ENCODE measurements at regions not wholly inside any gene's neighbourhood (a gene's known extent, or its start where the extent isn't known, plus 50 kb on each side); places are given as distances from the start of the nearest gene placed in this dataset.

GRCh38 chr17:34174496-34174895 is 80.6 kb upstream of the CCL2 start:
- no peak for TF ChIP-seq TCF12 (IDR thresholded peaks at IDR 0.05; ENCODE audit: low read depth)
- TF ChIP-seq RAD21 (IDR thresholded peaks at IDR 0.05; ENCODE audit: low read depth) = no peak
- no peak for TF ChIP-seq FOXM1 (IDR thresholded peaks at IDR 0.05; ENCODE audit: borderline replicate concordance, low read depth)
- TF ChIP-seq, protein P1, sequence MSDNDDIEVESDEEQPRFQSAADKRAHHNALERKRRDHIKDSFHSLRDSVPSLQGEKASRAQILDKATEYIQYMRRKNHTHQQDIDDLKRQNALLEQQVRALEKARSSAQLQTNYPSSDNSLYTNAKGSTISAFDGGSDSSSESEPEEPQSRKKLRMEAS (IDR thresholded peaks at IDR 0.05) = no peak
- no peak for TF ChIP-seq ZBTB7A (IDR thresholded peaks at IDR 0.05; ENCODE audit: low read depth)
- TF ChIP-seq TEAD4 (IDR thresholded peaks at IDR 0.05) = no peak
- TF ChIP-seq TAF1 (IDR thresholded peaks at IDR 0.05; ENCODE audit: low read depth) = no peak
- TF ChIP-seq CREB1 (IDR thresholded peaks at IDR 0.05; ENCODE audit: low read depth) = no peak

DNA sequence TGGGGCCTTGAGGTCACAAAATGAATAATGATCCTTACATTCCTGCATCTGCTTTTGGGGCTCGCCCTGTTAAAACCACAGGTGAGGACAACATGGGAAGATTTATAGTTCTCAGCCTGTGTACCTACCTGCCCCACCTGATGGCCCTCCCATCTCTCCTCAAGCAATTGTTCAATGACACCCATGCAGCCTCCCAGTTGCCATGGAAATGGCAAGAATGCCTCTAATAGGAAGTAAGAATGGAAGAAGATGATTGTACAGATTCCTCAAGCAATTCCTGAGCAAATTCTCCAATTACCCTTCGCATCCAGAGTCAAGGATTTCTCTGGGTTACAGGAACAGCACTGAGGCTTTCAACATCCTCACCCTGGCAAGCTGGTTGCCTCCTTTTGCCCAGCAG is 78.6 kb upstream of the CCL2 start:
- TF ChIP-seq FOXM1 (IDR thresholded peaks at IDR 0.05; ENCODE audit: borderline replicate concordance, low read depth) (no peak), NFIC (IDR thresholded peaks at IDR 0.05) (no peak)

DNA sequence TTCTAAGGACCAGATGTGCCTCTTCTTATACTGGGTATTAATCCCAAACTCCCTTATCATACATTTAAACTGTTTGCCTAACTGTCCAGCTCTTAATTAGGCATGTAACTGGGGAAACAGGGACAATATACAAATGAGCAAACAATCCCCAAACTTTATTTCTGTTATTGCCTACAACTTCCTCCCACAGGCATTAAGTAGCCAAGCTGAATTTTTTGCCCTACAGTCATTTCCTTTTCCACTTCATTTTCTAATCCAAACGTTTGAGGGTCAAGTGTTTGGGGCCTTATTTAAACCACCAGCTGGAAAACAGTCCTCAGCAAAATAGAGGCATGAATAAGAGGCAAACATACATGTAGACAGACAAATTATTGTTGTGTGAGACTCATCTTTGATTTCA is 77.4 kb upstream of the CCL2 start:
- TF ChIP-seq TAF1 (IDR thresholded peaks at IDR 0.05; ENCODE audit: low read depth) (no peak), EP300 (IDR thresholded peaks at IDR 0.05; ENCODE audit: borderline replicate concordance) (no peak), REST (IDR thresholded peaks at IDR 0.05; ENCODE audit: low read depth) (no peak), USF1 (IDR thresholded peaks at IDR 0.05) (no peak), CREB1 (IDR thresholded peaks at IDR 0.05; ENCODE audit: low read depth) (no peak), EGR1 (IDR thresholded peaks at IDR 0.05) (no peak), YY1 (IDR thresholded peaks at IDR 0.05; ENCODE audit: low read depth) (no peak), TCF12 (IDR thresholded peaks at IDR 0.05; ENCODE audit: low read depth) (no peak), RAD21 (IDR thresholded peaks at IDR 0.05; ENCODE audit: low read depth) (no peak), ZBTB7A (IDR thresholded peaks at IDR 0.05; ENCODE audit: low read depth) (no peak), FOXM1 (IDR thresholded peaks at IDR 0.05; ENCODE audit: borderline replicate concordance, low read depth) (no peak), TEAD4 (IDR thresholded peaks at IDR 0.05) (no peak), CEBPB (IDR thresholded peaks at IDR 0.05) (no peak)
- TF ChIP-seq, protein P1 (IDR thresholded peaks at IDR 0.05) = no peak

DNA sequence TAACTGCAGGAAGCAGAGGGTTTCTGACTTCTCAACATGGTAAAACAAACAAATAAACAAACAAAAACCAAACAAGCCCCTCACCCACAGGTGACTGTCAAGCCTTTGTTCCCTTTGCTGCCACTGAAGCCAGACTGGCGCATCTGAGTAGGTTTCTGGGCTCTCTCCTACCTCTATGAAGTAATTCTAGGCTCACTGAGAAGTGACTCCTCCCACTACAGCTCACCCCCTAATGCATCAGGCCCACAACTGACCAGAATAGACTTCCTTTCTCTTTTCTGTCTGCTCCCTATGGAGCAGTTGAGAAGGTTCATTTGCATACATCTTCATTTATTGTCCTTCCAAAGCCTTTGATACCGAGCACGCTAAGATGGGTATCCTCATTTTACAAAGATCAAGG is 77.0 kb upstream of the CCL2 start:
- TF ChIP-seq REST (IDR thresholded peaks at IDR 0.05; ENCODE audit: low read depth) (no peak), TEAD4 (IDR thresholded peaks at IDR 0.05) (no peak), RAD21 (IDR thresholded peaks at IDR 0.05; ENCODE audit: low read depth) (no peak), FOXM1 (IDR thresholded peaks at IDR 0.05; ENCODE audit: borderline replicate concordance, low read depth) (no peak), TAF1 (IDR thresholded peaks at IDR 0.05; ENCODE audit: low read depth) (no peak), CEBPB (IDR thresholded peaks at IDR 0.05) (no peak), TCF12 (IDR thresholded peaks at IDR 0.05; ENCODE audit: low read depth) (no peak)

DNA sequence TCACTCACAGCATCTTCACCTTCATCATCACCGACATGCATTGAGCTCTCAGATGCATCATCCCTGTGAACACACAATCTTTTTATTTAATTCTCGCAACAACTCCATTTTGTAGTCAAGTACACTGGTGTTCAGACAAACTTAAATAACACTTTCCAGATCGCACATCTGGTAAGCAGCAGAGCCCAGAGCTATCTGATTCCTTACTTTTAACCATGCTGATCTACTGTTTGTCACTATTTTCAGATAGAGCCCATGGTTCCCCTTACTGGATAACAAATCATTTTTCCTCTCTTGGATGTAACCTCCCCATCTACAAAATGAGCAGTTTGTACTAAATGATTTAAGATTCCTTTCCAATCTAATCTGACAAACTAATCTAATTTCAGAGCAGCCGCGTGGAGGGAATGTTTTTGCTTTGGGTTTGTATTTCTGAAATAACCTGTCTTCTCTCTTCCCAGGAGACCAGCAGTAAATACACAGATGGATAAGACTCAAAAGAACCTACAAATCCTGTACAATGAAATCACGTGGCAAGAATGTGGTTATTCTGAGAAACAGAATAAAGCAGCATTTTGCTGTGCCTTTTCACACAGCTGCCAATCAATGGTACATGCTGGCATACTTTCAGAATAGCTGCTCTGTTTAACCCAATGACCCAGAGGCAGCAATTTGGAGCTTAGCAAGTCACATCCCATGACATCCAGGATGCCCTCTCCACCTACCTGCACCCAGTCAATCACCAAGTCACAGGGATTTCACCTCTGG is 72.9 kb upstream of the CCL2 start:
- TF ChIP-seq CEBPB (IDR thresholded peaks at IDR 0.05) (no peak), EP300 (IDR thresholded peaks at IDR 0.05; ENCODE audit: borderline replicate concordance) (no peak), TEAD4 (IDR thresholded peaks at IDR 0.05) (no peak), USF1 (IDR thresholded peaks at IDR 0.05) (no peak), NFIC (IDR thresholded peaks at IDR 0.05) (no peak), CREB1 (IDR thresholded peaks at IDR 0.05; ENCODE audit: low read depth) (no peak), FOXM1 (IDR thresholded peaks at IDR 0.05; ENCODE audit: borderline replicate concordance, low read depth) (no peak), REST (IDR thresholded peaks at IDR 0.05; ENCODE audit: low read depth) (no peak), RAD21 (IDR thresholded peaks at IDR 0.05; ENCODE audit: low read depth) (no peak), TCF12 (IDR thresholded peaks at IDR 0.05; ENCODE audit: low read depth) (no peak), TAF1 (IDR thresholded peaks at IDR 0.05; ENCODE audit: low read depth) (no peak), EGR1 (IDR thresholded peaks at IDR 0.05) (no peak), YY1 (IDR thresholded peaks at IDR 0.05; ENCODE audit: low read depth) (no peak), ZBTB7A (IDR thresholded peaks at IDR 0.05; ENCODE audit: low read depth) (no peak)
- TF ChIP-seq, protein P1 (IDR thresholded peaks at IDR 0.05) = no peak

Data from Ishikawa (cell line).